Kidney (tissue), 13 donors: ENCODE measurements at regions not wholly inside any gene's neighbourhood (a gene's known extent, or its start where the extent isn't known, plus 50 kb on each side); places are given as distances from the start of the nearest gene placed in this dataset.
A peak's percentile ranks its signal among the peaks of the same experiment; 100 is the strongest.
"Not testable (repeated sequence)": the region's sequence is repeated elsewhere in the genome, so short reads cannot be mapped to it uniquely, and the experiment has no call there.

ENCODE experiments used
- DNase-seq, 5 donors: peaks; one replicate each; pipeline ENCODE4 v3.0.0-alpha.2; 2013 to 2020
- FAIRE-seq: peaks from 2 replicates; lab custom pipeline; 2012; peaks lifted over from hg19 to GRCh38; lab: Jason Lieb, UNC
- H3K27ac ChIP-seq, 2 donors: one replicate each; pipeline ENCODE4 v1.7.0; 2013; ENCODE audit warnings: low read depth in 2 of 2, low read length in 2 of 2, inconsistent platforms in 1 of 2
- H3K27me3 ChIP-seq: one replicate; pipeline ENCODE4 v1.7.1; 2013; ENCODE audit warnings: low read length, inconsistent platforms; ENCODE audit not compliant: control insufficient read depth, insufficient read depth
- H3K36me3 ChIP-seq, 3 donors: one replicate each; pipeline versions ENCODE4 v1.7.0 to v1.7.1; 2013; ENCODE audit warnings: low read length in 3 of 3, control low read depth in 1 of 3, inconsistent platforms in 1 of 3; ENCODE audit not compliant: insufficient read depth in 3 of 3, control insufficient read depth in 2 of 3
- H3K4me1 ChIP-seq, 3 donors: one replicate each; pipeline versions ENCODE4 v1.7.0 to v1.7.1; 2013; ENCODE audit warnings: low read length in 3 of 3, inconsistent platforms in 1 of 3, low read depth in 1 of 3; ENCODE audit not compliant: control insufficient read depth in 2 of 3, insufficient read depth in 2 of 3
- H3K4me3 ChIP-seq, 3 donors: one replicate each; pipeline versions ENCODE4 v1.7.0 to v1.8.1; 2013; ENCODE audit warnings: low read length in 3 of 3, control low read depth in 1 of 3, inconsistent platforms in 1 of 3
- H3K9ac ChIP-seq, 3 donors: one replicate each; pipeline versions ENCODE4 v1.7.0 to v1.7.1; 2013; ENCODE audit warnings: low read length in 3 of 3, control low read depth in 1 of 3, inconsistent platforms in 1 of 3
- H3K9me3 ChIP-seq, 3 donors: one replicate each; pipeline versions ENCODE4 v1.7.0 to v1.7.1; 2013; ENCODE audit warnings: low read length in 3 of 3, control low read depth in 1 of 3, inconsistent platforms in 1 of 3; ENCODE audit not compliant: control insufficient read depth in 2 of 3, insufficient read depth in 1 of 3
- intact Hi-C: fragments of 100-400 bp; cut with DNase I; formaldehyde crosslinking; loops from one replicate; pipeline ENCODE4 v1.11.1; 2022
- TF ChIP-seq, protein P1 (sequence below): IDR thresholded peaks from 3 replicates; pipeline ENCODE4 v1.5.1; 2012; ENCODE audit warnings: mild to moderate bottlenecking, moderate library complexity, borderline replicate concordance; ENCODE audit not compliant: insufficient read depth; ENCODE audit errors: extremely low read depth
- donor health status: control.
- donor health status: control.
- donor health status: control.
- donor health status: control.
- donor health status: control.
- donor health status: DM: yes; HTN: yes; CAD: no.
- donor health status: Normal renal cell carcinoma (clear cell type).

DNA sequence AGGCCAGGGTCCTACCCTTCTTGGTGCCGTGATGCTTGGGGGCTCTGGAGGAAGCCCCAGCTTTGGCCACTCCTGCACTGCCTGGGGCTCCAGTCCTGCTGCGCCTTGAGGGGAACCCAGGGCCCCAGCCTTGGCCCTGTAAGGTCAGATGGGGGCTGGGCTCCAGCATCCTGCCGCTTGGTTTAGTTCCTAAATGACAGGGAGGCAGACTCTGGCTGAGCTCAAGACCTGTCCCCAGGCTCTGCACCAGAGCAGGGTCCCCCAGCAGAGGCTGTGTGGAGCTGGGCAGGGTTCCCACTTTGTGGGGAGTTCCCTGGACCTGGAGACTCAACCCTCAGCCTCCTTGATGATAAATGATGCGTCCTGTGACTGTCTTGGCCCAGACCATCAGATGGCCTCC lies 395.4 kb downstream of the TMEM121 start:
- H3K4me3 ChIP-seq, H3K4me1 ChIP-seq, FAIRE-seq, H3K27me3 ChIP-seq, intact Hi-C loops, H3K9ac ChIP-seq, H3K9me3 ChIP-seq, H3K27ac ChIP-seq, H3K36me3 ChIP-seq: not testable (repeated sequence)
- peak in 1 of 5 donors; percentile 9 for DNase-seq

DNA sequence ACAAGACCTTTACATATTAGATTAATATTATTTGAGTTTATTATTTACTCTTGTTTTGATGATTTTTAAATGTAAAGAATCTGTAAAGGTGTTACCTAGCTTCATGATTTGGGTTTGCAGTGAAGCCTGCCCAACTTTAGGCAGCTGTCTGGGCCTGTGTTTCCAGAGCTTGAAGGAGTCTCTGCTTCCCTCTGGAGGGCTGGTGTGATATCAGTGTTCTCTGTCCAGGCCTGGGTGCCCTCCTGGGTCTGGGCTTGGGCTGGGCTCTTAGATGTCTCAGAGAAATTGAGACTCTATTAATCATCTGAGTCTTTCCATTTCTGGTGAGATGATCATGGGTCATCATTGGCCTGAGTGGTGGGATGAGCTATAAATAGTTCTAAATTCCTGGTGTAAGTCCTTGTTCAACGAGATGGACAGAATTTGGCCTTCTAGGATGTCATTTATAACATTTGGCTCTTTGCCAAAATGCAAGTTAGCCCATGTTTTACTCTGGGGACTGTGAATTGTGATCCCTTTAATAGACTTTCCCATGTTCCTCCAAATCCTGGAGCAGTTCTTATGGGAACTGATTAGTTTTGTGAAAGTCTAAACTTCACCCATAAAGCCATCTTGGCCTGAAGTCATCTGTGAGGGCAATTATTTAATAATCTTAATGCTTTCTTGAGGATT lies 397.3 kb downstream of the TMEM121 start:
- DNase-seq, H3K36me3 ChIP-seq, H3K4me1 ChIP-seq, H3K9me3 ChIP-seq, H3K27me3 ChIP-seq, intact Hi-C loops, H3K27ac ChIP-seq, H3K4me3 ChIP-seq, H3K9ac ChIP-seq: not testable (repeated sequence)
- FAIRE-seq: peak; percentile 78

DNA sequence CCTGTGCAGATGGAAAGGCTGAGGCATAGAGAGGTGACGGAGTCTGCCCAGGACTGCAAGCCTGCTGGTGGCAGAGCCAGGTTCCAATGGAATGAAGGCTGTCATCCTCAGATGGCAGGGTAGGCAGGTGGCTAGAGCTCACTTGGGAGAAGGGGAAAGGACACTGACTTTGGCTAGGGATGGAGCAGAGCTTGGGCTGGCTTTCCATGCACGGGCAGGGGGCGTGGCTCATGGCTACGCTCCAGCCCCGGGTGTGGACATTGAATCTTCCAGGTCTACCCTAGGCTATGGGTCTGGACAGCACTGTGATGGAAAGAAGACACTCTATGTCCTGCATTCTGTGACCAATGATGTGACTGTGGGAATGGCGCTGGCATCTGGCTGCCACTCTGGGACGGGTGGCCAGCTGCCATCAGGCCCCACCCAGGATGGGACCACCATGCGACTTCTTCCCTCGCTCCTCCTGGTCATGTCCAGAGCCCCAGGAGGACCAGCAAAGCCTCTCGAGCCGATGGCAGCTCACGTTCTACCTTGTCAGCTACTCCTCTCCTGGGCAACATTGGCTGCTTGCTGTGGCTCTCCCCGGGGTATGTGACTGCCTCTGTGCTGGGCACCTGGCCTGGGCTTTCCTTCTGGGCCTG lies 398.7 kb downstream of the TMEM121 start:
- Histone ChIP-seq H3K9ac (no peak overlapping the region), H3K4me3 (no peak overlapping the region), H3K36me3 (no peaks in the 10 kb centered on the region), H3K9me3 (no peaks in the 10 kb centered on the region), H3K27me3 (no peaks in the 10 kb centered on the region), H3K4me1 (no peaks in the 10 kb centered on the region), H3K27ac (no peak overlapping the region)
- intact Hi-C loops: no loop called here
- FAIRE-seq (no peak), DNase-seq (no peak)
- TF ChIP-seq, protein P1, sequence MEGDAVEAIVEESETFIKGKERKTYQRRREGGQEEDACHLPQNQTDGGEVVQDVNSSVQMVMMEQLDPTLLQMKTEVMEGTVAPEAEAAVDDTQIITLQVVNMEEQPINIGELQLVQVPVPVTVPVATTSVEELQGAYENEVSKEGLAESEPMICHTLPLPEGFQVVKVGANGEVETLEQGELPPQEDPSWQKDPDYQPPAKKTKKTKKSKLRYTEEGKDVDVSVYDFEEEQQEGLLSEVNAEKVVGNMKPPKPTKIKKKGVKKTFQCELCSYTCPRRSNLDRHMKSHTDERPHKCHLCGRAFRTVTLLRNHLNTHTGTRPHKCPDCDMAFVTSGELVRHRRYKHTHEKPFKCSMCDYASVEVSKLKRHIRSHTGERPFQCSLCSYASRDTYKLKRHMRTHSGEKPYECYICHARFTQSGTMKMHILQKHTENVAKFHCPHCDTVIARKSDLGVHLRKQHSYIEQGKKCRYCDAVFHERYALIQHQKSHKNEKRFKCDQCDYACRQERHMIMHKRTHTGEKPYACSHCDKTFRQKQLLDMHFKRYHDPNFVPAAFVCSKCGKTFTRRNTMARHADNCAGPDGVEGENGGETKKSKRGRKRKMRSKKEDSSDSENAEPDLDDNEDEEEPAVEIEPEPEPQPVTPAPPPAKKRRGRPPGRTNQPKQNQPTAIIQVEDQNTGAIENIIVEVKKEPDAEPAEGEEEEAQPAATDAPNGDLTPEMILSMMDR: no peak

DNA sequence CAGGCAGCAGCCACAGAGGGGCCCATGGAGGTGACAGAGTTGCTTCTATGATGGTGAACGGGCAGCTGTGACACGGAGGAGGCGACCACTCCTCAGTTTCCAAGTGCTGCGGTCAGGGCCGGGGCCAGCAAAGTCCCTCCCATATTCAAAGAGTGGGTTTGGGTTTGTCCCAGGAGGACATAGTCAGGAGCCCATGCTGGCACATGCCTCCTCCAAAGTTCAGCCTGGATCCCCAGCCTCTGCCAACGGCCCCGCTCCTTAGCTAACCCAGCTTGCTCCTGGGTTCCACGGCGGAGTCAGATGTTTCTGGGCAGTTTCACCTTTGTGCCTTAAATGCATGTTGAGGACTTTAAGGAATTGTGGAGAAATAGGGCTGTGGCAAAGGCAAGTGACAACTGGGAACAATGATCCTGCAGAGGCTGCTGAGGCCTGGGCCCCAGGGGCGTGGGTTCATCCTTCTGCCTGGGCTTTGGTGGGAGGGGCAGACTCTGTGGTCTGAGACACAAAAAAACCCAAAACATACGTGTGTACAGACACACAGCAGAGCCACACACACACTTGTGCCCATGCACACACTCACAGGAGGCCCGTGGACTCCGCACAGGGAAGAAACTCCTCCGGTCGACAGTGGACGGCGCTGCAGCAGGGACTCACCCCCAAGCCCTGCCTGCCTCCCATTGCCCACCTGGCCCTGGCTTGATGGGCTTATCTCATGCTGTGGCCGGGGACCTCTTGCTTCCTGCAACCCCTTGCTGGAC lies 399.4 kb downstream of the TMEM121 start:
- Histone ChIP-seq H3K36me3 (no peaks in the 10 kb centered on the region), H3K9ac (no peak overlapping the region), H3K4me1 (no peaks in the 10 kb centered on the region), H3K4me3 (no peak overlapping the region), H3K27me3 (no peaks in the 10 kb centered on the region), H3K27ac (no peak overlapping the region), H3K9me3 (no peaks in the 10 kb centered on the region)
- DNase-seq: peak in 1 of 5 donors; percentile 61
- intact Hi-C loops: no loop called here
- FAIRE-seq: no peak
- TF ChIP-seq, protein P1: no peak
